HG02973 (cell line): ENCODE measurements at regions not wholly inside any gene's neighbourhood (a gene's known extent, or its start where the extent isn't known, plus 50 kb on each side); places are given as distances from the start of the nearest gene placed in this dataset.

ENCODE experiments used
- ATAC-seq: cut with Tn5 transposase; IDR thresholded peaks from one replicate; pipeline ENCODE4 v1.9.1; 2021; ENCODE audit warnings: moderate library complexity; ENCODE audit not compliant: unreplicated experiment

GRCh38 chr1:101089613-101090338, 64.2 kb upstream of the DPH5 start:
- ATAC-seq, result no peak

GRCh38 chr1:101088431-101088830, 62.8 kb upstream of the DPH5 start:
- ATAC-seq, result no peak

GRCh38 chr1:101086783-101087182, 61.2 kb upstream of the DPH5 start:
- ATAC-seq, result no peak

GRCh38 chr1:101081496-101082488, 56.2 kb upstream of the DPH5 start:
- ATAC-seq, result peak; percentile 87

GRCh38 chr1:101080859-101081258, 55.3 kb upstream of the DPH5 start:
- no peak for ATAC-seq

- ATAC-seq, result no peak
Measured at GRCh38 chr1:101079341-101079740, 53.8 kb upstream of the DPH5 start.

- no peak for ATAC-seq
Measured at GRCh38 chr1:101077849-101078248, 52.3 kb upstream of the DPH5 start.

- ATAC-seq, result no peak
Measured at GRCh38 chr1:101075926-101076325, 50.3 kb upstream of the DPH5 start.
